Thyroid gland (tissue), 4 donors: ENCODE measurements at regions not wholly inside any gene's neighbourhood (a gene's known extent, or its start where the extent isn't known, plus 50 kb on each side); places are given as distances from the start of the nearest gene placed in this dataset.
"Not testable (repeated sequence)": the region's sequence is repeated elsewhere in the genome, so short reads cannot be mapped to it uniquely, and the experiment has no call there.

ENCODE experiments used
- DNase-seq, 2 donors: peaks; one replicate each; pipeline ENCODE4 v3.0.0-alpha.2; 2019
- H3K27ac ChIP-seq, 3 donors: fragments of 200-600 bp; sonication (generic); 1 replicate in 2 of 3; 2 replicates in 1 of 3; pipeline ENCODE4 v1.5.1; 2016 to 2019; ENCODE audit warnings: mild to moderate bottlenecking in 1 of 3, moderate library complexity in 1 of 3
- H3K27me3 ChIP-seq: fragments of 200-600 bp; sonication (generic); one replicate; pipeline ENCODE4 v1.5.1; 2019
- H3K36me3 ChIP-seq, 2 donors: fragments of 200-600 bp; sonication (generic); one replicate each; pipeline ENCODE4 v1.5.1; 2016 to 2019
- H3K4me1 ChIP-seq, 2 donors: fragments of 200-600 bp; sonication (generic); one replicate each; pipeline ENCODE4 v1.5.1; 2017 to 2019
- H3K4me3 ChIP-seq, 3 donors: fragments of 200-600 bp; sonication (generic); replicated peaks in 1 of 3; 1 replicate in 2 of 3; 2 replicates in 1 of 3; pipeline ENCODE4 v1.5.1; 2016; ENCODE audit warnings: mild to moderate bottlenecking in 1 of 3
- H3K9me3 ChIP-seq: fragments of 200-600 bp; sonication (generic); one replicate; pipeline ENCODE4 v1.5.1; 2017
- POLR2A ChIP-seq, 2 donors: fragments of 450-650 bp; IDR thresholded peaks; one replicate each; pipeline ENCODE4 v1.6.1; 2017; ENCODE audit warnings: antibody characterized with exemption in 2 of 2, mild to moderate bottlenecking in 2 of 2, moderate library complexity in 1 of 2
- WGBS, 2 donors: methylation state at CpG; one replicate each; pipeline ENCODE4 v1.1.5; 2017; 5-methylcytosine and 5-hydroxymethylcytosine counted together
- intact Hi-C: fragments of 100-400 bp; cut with DNase I; formaldehyde crosslinking; loops from one replicate; pipeline ENCODE4 v1.15.1; 2023
- TF ChIP-seq, protein P1 (sequence below), 6 experiments: fragments of 200-600 bp in 3 of 6; fragments of 450-650 bp in 3 of 6; sonication (generic) in 3 of 6; IDR thresholded peaks; one replicate each; pipeline ENCODE4 v1.5.1; 2016 to 2019; ENCODE audit warnings: antibody characterized with exemption in 6 of 6, mild to moderate bottlenecking in 2 of 6, inconsistent platforms in 1 of 6, moderate library complexity in 1 of 6

GRCh38 chr6:84882768-84883766, 118.7 kb upstream of the TBX18 start:
- intact Hi-C loops: no loop called here
- Histone ChIP-seq H3K4me1 (no peaks in the 10 kb centered on the region), H3K4me3 (no peak overlapping the region), H3K9me3 (no peaks in the 10 kb centered on the region), H3K27me3 (no peaks in the 10 kb centered on the region), H3K36me3 (no peaks in the 10 kb centered on the region), H3K27ac (no peak overlapping the region)
- no peak for DNase-seq
- WGBS, 2 donors: 73 to 82% methylated on average over 10 of the region's 10 CpGs
- no peak for TF ChIP-seq POLR2A (IDR thresholded peaks at IDR 0.05)
- TF ChIP-seq, protein P1, sequence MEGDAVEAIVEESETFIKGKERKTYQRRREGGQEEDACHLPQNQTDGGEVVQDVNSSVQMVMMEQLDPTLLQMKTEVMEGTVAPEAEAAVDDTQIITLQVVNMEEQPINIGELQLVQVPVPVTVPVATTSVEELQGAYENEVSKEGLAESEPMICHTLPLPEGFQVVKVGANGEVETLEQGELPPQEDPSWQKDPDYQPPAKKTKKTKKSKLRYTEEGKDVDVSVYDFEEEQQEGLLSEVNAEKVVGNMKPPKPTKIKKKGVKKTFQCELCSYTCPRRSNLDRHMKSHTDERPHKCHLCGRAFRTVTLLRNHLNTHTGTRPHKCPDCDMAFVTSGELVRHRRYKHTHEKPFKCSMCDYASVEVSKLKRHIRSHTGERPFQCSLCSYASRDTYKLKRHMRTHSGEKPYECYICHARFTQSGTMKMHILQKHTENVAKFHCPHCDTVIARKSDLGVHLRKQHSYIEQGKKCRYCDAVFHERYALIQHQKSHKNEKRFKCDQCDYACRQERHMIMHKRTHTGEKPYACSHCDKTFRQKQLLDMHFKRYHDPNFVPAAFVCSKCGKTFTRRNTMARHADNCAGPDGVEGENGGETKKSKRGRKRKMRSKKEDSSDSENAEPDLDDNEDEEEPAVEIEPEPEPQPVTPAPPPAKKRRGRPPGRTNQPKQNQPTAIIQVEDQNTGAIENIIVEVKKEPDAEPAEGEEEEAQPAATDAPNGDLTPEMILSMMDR (IDR thresholded peaks at IDR 0.05): no peak

GRCh38 chr6:84879385-84879784, 115.0 kb upstream of the TBX18 start:
- H3K4me3 ChIP-seq, H3K9me3 ChIP-seq, H3K36me3 ChIP-seq, H3K4me1 ChIP-seq, H3K27ac ChIP-seq, H3K27me3 ChIP-seq, DNase-seq, intact Hi-C loops: not testable (repeated sequence)

GRCh38 chr6:84877515-84878210, 113.3 kb upstream of the TBX18 start:
- no peaks in the 10 kb centered on the region for H3K36me3 ChIP-seq
- WGBS, 2 donors: 72 to 75% methylated on average over 3 of the region's 3 CpGs
- no peaks in the 10 kb centered on the region for H3K4me1 ChIP-seq
- intact Hi-C loops: no loop called here
- DNase-seq: no peak
- no peak overlapping the region for H3K27ac ChIP-seq
- no peaks in the 10 kb centered on the region for H3K9me3 ChIP-seq
- H3K4me3 ChIP-seq: no peak overlapping the region
- H3K27me3 ChIP-seq: no peaks in the 10 kb centered on the region
- no peak for TF ChIP-seq POLR2A (IDR thresholded peaks at IDR 0.05)
- TF ChIP-seq, protein P1 (IDR thresholded peaks at IDR 0.05): no peak

GRCh38 chr6:84876723-84877514, 112.5 kb upstream of the TBX18 start:
- Histone ChIP-seq H3K4me3 (no peak overlapping the region), H3K36me3 (no peaks in the 10 kb centered on the region), H3K4me1 (no peaks in the 10 kb centered on the region), H3K9me3 (no peaks in the 10 kb centered on the region), H3K27me3 (no peaks in the 10 kb centered on the region), H3K27ac (no peak overlapping the region)
- no peak for TF ChIP-seq POLR2A (IDR thresholded peaks at IDR 0.05)
- TF ChIP-seq, protein P1 (IDR thresholded peaks at IDR 0.05): no peak
- intact Hi-C loops: no loop called here
- 83 to 93% methylated on average over 2 of the region's 2 CpGs for WGBS, 2 donors
- DNase-seq: no peak

DNA sequence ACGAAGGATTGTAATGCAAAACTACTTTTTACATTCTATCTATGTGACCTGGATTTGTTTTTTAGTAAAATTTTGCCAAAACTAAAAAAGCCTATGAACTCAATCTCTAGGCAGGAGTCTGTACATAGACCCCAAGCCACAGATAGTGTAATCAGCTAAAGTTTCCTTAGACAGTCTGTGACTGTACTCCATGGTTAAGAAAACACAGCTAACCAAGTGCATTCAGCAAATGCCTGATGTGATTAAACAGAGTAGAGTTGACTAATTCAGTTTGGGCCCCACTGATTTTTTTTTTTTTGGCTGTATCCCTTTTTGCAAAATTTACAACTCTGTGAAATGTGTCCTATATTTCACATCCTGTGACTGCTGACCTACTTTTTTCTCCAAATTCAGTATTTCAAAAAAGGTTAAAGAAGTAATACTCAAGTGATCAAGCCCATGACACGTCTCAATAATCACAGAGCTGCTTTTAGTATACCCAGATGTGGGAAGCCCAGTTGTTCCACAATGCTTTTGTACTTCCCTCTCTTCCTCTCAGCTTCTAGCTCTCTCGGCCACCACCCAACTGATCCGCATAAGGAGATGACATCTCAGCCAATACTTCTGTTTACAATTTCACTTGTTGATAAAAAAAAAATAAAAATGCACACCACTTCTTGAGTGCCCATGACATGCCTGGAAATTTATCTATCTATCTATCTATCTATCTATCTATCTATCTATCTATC, 108.8 kb upstream of the TBX18 start:
- WGBS, 2 donors: 48 to 50% methylated on average over 4 of the region's 4 CpGs
- intact Hi-C loops: no loop called here
- TF ChIP-seq, protein P1 (IDR thresholded peaks at IDR 0.05): no peak
- no peak for TF ChIP-seq POLR2A (IDR thresholded peaks at IDR 0.05)
- Histone ChIP-seq H3K27ac (no peak overlapping the region), H3K9me3 (no peaks in the 10 kb centered on the region), H3K4me1 (no peaks in the 10 kb centered on the region), H3K27me3 (no peaks in the 10 kb centered on the region), H3K36me3 (no peaks in the 10 kb centered on the region), H3K4me3 (no peak overlapping the region)
- no peak for DNase-seq
